Prostate gland (tissue), 2 donors: ENCODE measurements at regions not wholly inside any gene's neighbourhood (a gene's known extent, or its start where the extent isn't known, plus 50 kb on each side); places are given as distances from the start of the nearest gene placed in this dataset.

ENCODE experiments used
- DNase-seq: peaks from one replicate; pipeline ENCODE4 v3.0.0-alpha.2; 2019; ENCODE audit warnings: low spot score
- H3K27ac ChIP-seq, 2 donors: fragments of 200-600 bp; sonication (generic); 2 replicates each; pipeline ENCODE4 v1.5.1; 2017 to 2019
- H3K27me3 ChIP-seq: fragments of 200-600 bp; sonication (generic); replicated peaks from 2 replicates; pipeline ENCODE4 v1.5.1; 2019; ENCODE audit not compliant: insufficient read depth
- H3K36me3 ChIP-seq, 2 donors: fragments of 200-600 bp; sonication (generic); 1 replicate in 1 of 2; 2 replicates in 1 of 2; pipeline versions ENCODE4 v1.5.1 to v1.8.1; 2017 to 2019
- H3K4me1 ChIP-seq: fragments of 200-600 bp; sonication (generic); replicated peaks from 2 replicates; pipeline ENCODE4 v1.5.1; 2019
- H3K4me3 ChIP-seq, 2 donors: fragments of 200-600 bp; sonication (generic); 2 replicates each; pipeline ENCODE4 v1.5.1; 2017 to 2019
- H3K9me3 ChIP-seq: fragments of 200-600 bp; sonication (generic); 2 replicates; pipeline ENCODE4 v1.5.1; 2017
- CTCF ChIP-seq, 4 experiments: fragments of 200-600 bp in 2 of 4; fragments of 450-650 bp in 2 of 4; sonication (generic) in 2 of 4; IDR thresholded peaks; 1 replicate in 3 of 4; 2 replicates in 1 of 4; pipeline ENCODE4 v1.5.1; 2016 to 2019; ENCODE audit warnings: antibody characterized with exemption in 4 of 4, mild to moderate bottlenecking in 2 of 4, moderate library complexity in 2 of 4
- POLR2A ChIP-seq: fragments of 450-650 bp; IDR thresholded peaks from one replicate; pipeline ENCODE4 v1.6.1; 2016; ENCODE audit warnings: antibody characterized with exemption, mild to moderate bottlenecking
- POLR2AphosphoS5 ChIP-seq: sonication (generic); formaldehyde crosslinking; IDR thresholded peaks from one replicate; pipeline ENCODE4 v1.6.1; 2017; ENCODE audit warnings: antibody characterized with exemption
- WGBS: methylation state at CpG from one replicate; pipeline ENCODE4 v1.1.5; 2018; 5-methylcytosine and 5-hydroxymethylcytosine counted together
- intact Hi-C: fragments of 100-400 bp; cut with DNase I; formaldehyde crosslinking; loops from one replicate; pipeline ENCODE4 v1.14.2; 2022

- Histone ChIP-seq H3K27me3 (no peaks in the 10 kb centered on the region), H3K27ac (no peak overlapping the region), H3K36me3 (no peaks in the 10 kb centered on the region), H3K4me3 (no peak overlapping the region), H3K9me3 (no peaks in the 10 kb centered on the region), H3K4me1 (no peaks in the 10 kb centered on the region)
- TF ChIP-seq POLR2AphosphoS5 (no peak), CTCF (IDR thresholded peaks at IDR 0.05) (no peak), POLR2A (no peak)
- intact Hi-C loops: no loop called here
- 97% methylated on average over 1 of the region's 1 CpG for WGBS
- DNase-seq: no peak
These were observed 518.5 kb downstream of the NR2F1-AS1 start for GRCh38 chr5:93062548-93062947.

- intact Hi-C loops: no loop called here
- no peak for DNase-seq
- TF ChIP-seq POLR2AphosphoS5 (no peak), POLR2A (no peak), CTCF (IDR thresholded peaks at IDR 0.05) (no peak)
- no peaks in the 10 kb centered on the region for H3K27me3 ChIP-seq
- H3K9me3 ChIP-seq: no peaks in the 10 kb centered on the region
- H3K36me3 ChIP-seq: no peaks in the 10 kb centered on the region
- no peaks in the 10 kb centered on the region for H3K4me1 ChIP-seq
- no peak overlapping the region for H3K4me3 ChIP-seq
- no peak overlapping the region for H3K27ac ChIP-seq
These were observed 522.7 kb downstream of the NR2F1-AS1 start for GRCh38 chr5:93058309-93058708.

- Histone ChIP-seq H3K4me1 (no peaks in the 10 kb centered on the region), H3K36me3 (no peaks in the 10 kb centered on the region), H3K9me3 (no peaks in the 10 kb centered on the region), H3K27me3 (no peaks in the 10 kb centered on the region), H3K27ac (no peak overlapping the region), H3K4me3 (no peak overlapping the region)
- TF ChIP-seq POLR2AphosphoS5 (no peak), CTCF (IDR thresholded peaks at IDR 0.05) (no peak), POLR2A (no peak)
- no peak for DNase-seq
- WGBS: 64% methylated on average over 2 of the region's 2 CpGs
- intact Hi-C loops: no loop called here
These were observed 523.7 kb downstream of the NR2F1-AS1 start for GRCh38 chr5:93057311-93057710.

GRCh38 chr5:93055971-93056370, 525.0 kb downstream of the NR2F1-AS1 start:
- intact Hi-C loops: no loop called here
- TF ChIP-seq POLR2AphosphoS5: no peak
- Histone ChIP-seq H3K36me3 (no peaks in the 10 kb centered on the region), H3K9me3 (no peaks in the 10 kb centered on the region), H3K27me3 (no peaks in the 10 kb centered on the region), H3K4me1 (no peaks in the 10 kb centered on the region), H3K27ac (no peak overlapping the region), H3K4me3 (no peak overlapping the region)
- WGBS: 99% methylated on average over 3 of the region's 3 CpGs
- DNase-seq: no peak

GRCh38 chr5:93055561-93055960, 525.5 kb downstream of the NR2F1-AS1 start:
- no peaks in the 10 kb centered on the region for H3K4me1 ChIP-seq
- H3K4me3 ChIP-seq: no peak overlapping the region
- WGBS: 100% methylated on average over 1 of the region's 1 CpG
- H3K36me3 ChIP-seq: no peaks in the 10 kb centered on the region
- intact Hi-C loops: no loop called here
- H3K9me3 ChIP-seq: no peaks in the 10 kb centered on the region
- H3K27ac ChIP-seq: no peak overlapping the region
- H3K27me3 ChIP-seq: no peaks in the 10 kb centered on the region
- no peak for DNase-seq
- TF ChIP-seq POLR2AphosphoS5 (no peak), POLR2A (no peak), CTCF (IDR thresholded peaks at IDR 0.05) (no peak)
